GM21723 (cell line): ENCODE measurements at regions not wholly inside any gene's neighbourhood (a gene's known extent, or its start where the extent isn't known, plus 50 kb on each side); places are given as distances from the start of the nearest gene placed in this dataset.
"Not testable (repeated sequence)": the region's sequence is repeated elsewhere in the genome, so short reads cannot be mapped to it uniquely, and the experiment has no call there.

Source experiments
- ATAC-seq: cut with Tn5 transposase; IDR thresholded peaks from one replicate; pipeline ENCODE4 v1.9.1; 2021; ENCODE audit warnings: mild to moderate bottlenecking, moderate library complexity; ENCODE audit not compliant: unreplicated experiment

- ATAC-seq, result no peak
Observed at GRCh38 chr13:42396901-42397655, 125.1 kb downstream of the AKAP11 start.

- ATAC-seq, result no peak
Observed at GRCh38 chr13:42398533-42398932, 126.6 kb downstream of the AKAP11 start.

- no peak for ATAC-seq
Observed at GRCh38 chr13:42400188-42400833, 128.4 kb downstream of the AKAP11 start.

GRCh38 chr13:42401376-42401775, 129.4 kb downstream of the AKAP11 start:
- no peak for ATAC-seq

- peak; percentile 77 for ATAC-seq
Observed at GRCh38 chr13:42405665-42406390, 133.9 kb downstream of the AKAP11 start.

GRCh38 chr13:42409075-42409474, 137.1 kb downstream of the AKAP11 start:
- ATAC-seq, result no peak

- ATAC-seq, result no peak
Observed at GRCh38 chr13:42409551-42409950, 137.6 kb downstream of the AKAP11 start.

- peak; percentile 64 for ATAC-seq
Observed at GRCh38 chr13:42412812-42413483, 141.0 kb downstream of the AKAP11 start.

GRCh38 chr13:42413484-42413815, 141.5 kb downstream of the AKAP11 start:
- no peak for ATAC-seq

- no peak for ATAC-seq
Observed at GRCh38 chr13:42417626-42418025, 145.7 kb downstream of the AKAP11 start.

- no peak for ATAC-seq
Observed at GRCh38 chr13:42418184-42418583, 146.2 kb downstream of the AKAP11 start.

- ATAC-seq, result peak; percentile 90
Observed at GRCh38 chr13:42420304-42420703, 148.4 kb downstream of the AKAP11 start.

- no peak for ATAC-seq
Observed at GRCh38 chr13:42422681-42423080, 150.7 kb downstream of the AKAP11 start.

- no peak for ATAC-seq
Observed at GRCh38 chr13:42424182-42424581, 149.8 kb upstream of the TNFSF11 start.

GRCh38 chr13:42445354-42445753, 128.6 kb upstream of the TNFSF11 start:
- ATAC-seq, result no peak

- not testable (repeated sequence) for ATAC-seq
Observed at GRCh38 chr13:42446597-42446996, 127.4 kb upstream of the TNFSF11 start.

- no peak for ATAC-seq
Observed at GRCh38 chr13:42453091-42453645, 120.8 kb upstream of the TNFSF11 start.

- no peak for ATAC-seq
Observed at GRCh38 chr13:42454749-42455148, 119.2 kb upstream of the TNFSF11 start.

- ATAC-seq, result no peak
Observed at GRCh38 chr13:42458193-42458592, 115.8 kb upstream of the TNFSF11 start.

GRCh38 chr13:42466123-42466522, 107.8 kb upstream of the TNFSF11 start:
- ATAC-seq, result no peak

- no peak for ATAC-seq
Observed at GRCh38 chr13:42466609-42467008, 107.3 kb upstream of the TNFSF11 start.
